Liver (tissue), 7 donors: ENCODE measurements at regions not wholly inside any gene's neighbourhood (a gene's known extent, or its start where the extent isn't known, plus 50 kb on each side); places are given as distances from the start of the nearest gene placed in this dataset.

Experiments used
- DNase-seq: peaks from one replicate; pipeline ENCODE4 v3.0.0-alpha.2; 2017; ENCODE audit warnings: low spot score
- H3K27ac ChIP-seq, 2 donors: one replicate each; pipeline ENCODE4 v1.7.0; 2013; ENCODE audit warnings: inconsistent platforms in 2 of 2, low read length in 2 of 2, control low read depth in 1 of 2, low read depth in 1 of 2, mild to moderate bottlenecking in 1 of 2
- H3K27me3 ChIP-seq, 4 donors: one replicate each; pipeline versions ENCODE4 v1.6.1 to v1.7.0; 2013; ENCODE audit warnings: low read length in 3 of 4, inconsistent platforms in 1 of 4, mild to moderate bottlenecking in 1 of 4, moderate library complexity in 1 of 4; ENCODE audit not compliant: control insufficient read depth in 4 of 4, insufficient read depth in 4 of 4
- H3K36me3 ChIP-seq, 4 donors: one replicate each; pipeline versions ENCODE4 v1.6.1 to v1.7.0; 2013; ENCODE audit warnings: low read length in 3 of 4, mild to moderate bottlenecking in 3 of 4, low read depth in 1 of 4, moderate library complexity in 1 of 4; ENCODE audit not compliant: control insufficient read depth in 4 of 4, insufficient read depth in 3 of 4
- H3K4me1 ChIP-seq, 4 donors: one replicate each; pipeline versions ENCODE4 v1.6.1 to v1.7.0; 2013; ENCODE audit warnings: low read length in 3 of 4, mild to moderate bottlenecking in 3 of 4, moderate library complexity in 1 of 4; ENCODE audit not compliant: control insufficient read depth in 4 of 4, insufficient read depth in 4 of 4
- H3K4me3 ChIP-seq, 3 donors: one replicate each; pipeline versions ENCODE4 v1.6.1 to v1.7.0; 2013; ENCODE audit warnings: low read length in 3 of 3, control low read depth in 1 of 3, low read depth in 1 of 3, mild to moderate bottlenecking in 1 of 3
- H3K9ac ChIP-seq, 2 donors: one replicate each; pipeline ENCODE4 v1.7.0; 2013; ENCODE audit warnings: low read length in 2 of 2, mild to moderate bottlenecking in 2 of 2, moderate library complexity in 2 of 2, control low read depth in 1 of 2, low read depth in 1 of 2
- H3K9me3 ChIP-seq, 4 donors: one replicate each; pipeline versions ENCODE4 v1.6.1 to v1.7.0; 2013; ENCODE audit warnings: low read length in 3 of 4; ENCODE audit not compliant: control insufficient read depth in 4 of 4
- EGR1 ChIP-seq, 2 donors: IDR thresholded peaks; 2 replicates each; pipeline ENCODE4 v1.6.1; 2016 to 2018; ENCODE audit warnings: antibody characterized with exemption in 2 of 2, low read depth in 2 of 2
- GABPA ChIP-seq, 2 donors: IDR thresholded peaks in 1 of 2; conservative IDR thresholded peaks in 1 of 2; 2 replicates each; pipeline ENCODE4 v1.6.1; 2016; ENCODE audit warnings: antibody characterized with exemption in 2 of 2, mild to moderate bottlenecking in 1 of 2, moderate library complexity in 1 of 2
- HNF4A ChIP-seq, 2 donors: conservative IDR thresholded peaks; 2 replicates each; pipeline ENCODE4 v1.6.1; 2016; ENCODE audit warnings: antibody characterized with exemption in 2 of 2, mild to moderate bottlenecking in 2 of 2
- HNF4G ChIP-seq: IDR thresholded peaks from 2 replicates; pipeline ENCODE4 v1.6.1; 2016; ENCODE audit warnings: antibody characterized with exemption
- NR2F2 ChIP-seq: IDR thresholded peaks from 2 replicates; pipeline ENCODE4 v1.6.1; 2016; ENCODE audit warnings: antibody characterized with exemption
- SP1 ChIP-seq: IDR thresholded peaks from 2 replicates; pipeline ENCODE4 v1.6.1; 2018; ENCODE audit warnings: antibody characterized with exemption, mild to moderate bottlenecking
- TAF1 ChIP-seq: conservative IDR thresholded peaks from 2 replicates; pipeline ENCODE4 v1.6.1; 2016; ENCODE audit warnings: antibody characterized with exemption, mild to moderate bottlenecking
- WGBS: extraction: QIAGEN DNeasy Blood & Tissue Kit; methylation state at CpG from one replicate; pipeline ENCODE4 v1.1.7; 2013; 5-methylcytosine and 5-hydroxymethylcytosine counted together
- TF ChIP-seq, protein P1 (sequence below): IDR thresholded peaks from 2 replicates; pipeline ENCODE4 v1.6.1; 2016; ENCODE audit warnings: antibody characterized with exemption
- TF ChIP-seq, protein P2 (sequence below): IDR thresholded peaks from 2 replicates; pipeline ENCODE4 v1.6.1; 2016; ENCODE audit warnings: antibody characterized with exemption
- TF ChIP-seq, protein P3 (sequence below): IDR thresholded peaks from 2 replicates; pipeline ENCODE4 v1.6.1; 2016; ENCODE audit warnings: antibody characterized with exemption
- TF ChIP-seq, protein P4 (sequence below): IDR thresholded peaks from 2 replicates; pipeline ENCODE4 v1.6.1; 2016; ENCODE audit warnings: antibody characterized with exemption, mild to moderate bottlenecking
- donor health status: healthy.
- donor health status: healthy.
- donor health status: healthy.
- donor health status: healthy.

DNA sequence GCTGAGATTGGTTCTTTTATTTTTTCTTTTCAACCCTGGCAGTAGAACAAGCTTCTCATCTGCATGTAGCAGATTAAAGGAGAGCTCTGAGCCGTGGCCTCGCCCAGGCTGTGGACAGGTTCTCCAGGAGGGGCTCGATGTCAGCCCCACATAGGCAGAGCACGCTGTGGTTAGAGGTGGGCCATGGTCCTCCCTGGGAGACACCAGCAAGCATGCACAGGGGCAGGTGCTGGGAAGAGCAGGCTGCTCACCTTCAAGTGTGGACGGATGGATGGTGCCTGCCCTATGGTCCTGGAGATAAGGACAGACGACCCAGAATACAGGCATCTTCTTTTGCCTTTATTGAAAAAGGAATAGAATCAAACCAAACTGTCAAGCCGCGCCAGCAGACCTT lies 634.8 kb downstream of the BRD1 start:
- H3K27me3 ChIP-seq = no peaks in the 10 kb centered on the region
- no peaks in the 10 kb centered on the region for H3K36me3 ChIP-seq
- TF ChIP-seq, protein P1, sequence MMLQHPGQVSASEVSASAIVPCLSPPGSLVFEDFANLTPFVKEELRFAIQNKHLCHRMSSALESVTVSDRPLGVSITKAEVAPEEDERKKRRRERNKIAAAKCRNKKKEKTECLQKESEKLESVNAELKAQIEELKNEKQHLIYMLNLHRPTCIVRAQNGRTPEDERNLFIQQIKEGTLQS = no peak
- TF ChIP-seq SP1 = no peak
- no peak for TF ChIP-seq TAF1
- no peak for TF ChIP-seq HNF4G
- no peak for TF ChIP-seq HNF4A (conservative IDR thresholded peaks at IDR 0.05)
- TF ChIP-seq, protein P2, sequence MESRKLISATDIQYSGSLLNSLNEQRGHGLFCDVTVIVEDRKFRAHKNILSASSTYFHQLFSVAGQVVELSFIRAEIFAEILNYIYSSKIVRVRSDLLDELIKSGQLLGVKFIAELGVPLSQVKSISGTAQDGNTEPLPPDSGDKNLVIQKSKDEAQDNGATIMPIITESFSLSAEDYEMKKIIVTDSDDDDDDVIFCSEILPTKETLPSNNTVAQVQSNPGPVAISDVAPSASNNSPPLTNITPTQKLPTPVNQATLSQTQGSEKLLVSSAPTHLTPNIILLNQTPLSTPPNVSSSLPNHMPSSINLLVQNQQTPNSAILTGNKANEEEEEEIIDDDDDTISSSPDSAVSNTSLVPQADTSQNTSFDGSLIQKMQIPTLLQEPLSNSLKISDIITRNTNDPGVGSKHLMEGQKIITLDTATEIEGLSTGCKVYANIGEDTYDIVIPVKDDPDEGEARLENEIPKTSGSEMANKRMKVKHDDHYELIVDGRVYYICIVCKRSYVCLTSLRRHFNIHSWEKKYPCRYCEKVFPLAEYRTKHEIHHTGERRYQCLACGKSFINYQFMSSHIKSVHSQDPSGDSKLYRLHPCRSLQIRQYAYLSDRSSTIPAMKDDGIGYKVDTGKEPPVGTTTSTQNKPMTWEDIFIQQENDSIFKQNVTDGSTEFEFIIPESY = no peak
- TF ChIP-seq EGR1 (IDR thresholded peaks at IDR 0.05; ENCODE audit: low read depth in 2 of 2) = no peak
- H3K27ac ChIP-seq = peak overlapping the region; percentile 55 to 57
- H3K4me1 ChIP-seq = peaks cover 2 to 21% (median 16%) of the 10 kb centered on the region in 4 donors
- 76% methylated on average over 8 of the region's 8 CpGs for WGBS
- no peak for DNase-seq
- no peaks in the 10 kb centered on the region for H3K9me3 ChIP-seq
- no peak overlapping the region for H3K9ac ChIP-seq
- H3K4me3 ChIP-seq = no peak overlapping the region

DNA sequence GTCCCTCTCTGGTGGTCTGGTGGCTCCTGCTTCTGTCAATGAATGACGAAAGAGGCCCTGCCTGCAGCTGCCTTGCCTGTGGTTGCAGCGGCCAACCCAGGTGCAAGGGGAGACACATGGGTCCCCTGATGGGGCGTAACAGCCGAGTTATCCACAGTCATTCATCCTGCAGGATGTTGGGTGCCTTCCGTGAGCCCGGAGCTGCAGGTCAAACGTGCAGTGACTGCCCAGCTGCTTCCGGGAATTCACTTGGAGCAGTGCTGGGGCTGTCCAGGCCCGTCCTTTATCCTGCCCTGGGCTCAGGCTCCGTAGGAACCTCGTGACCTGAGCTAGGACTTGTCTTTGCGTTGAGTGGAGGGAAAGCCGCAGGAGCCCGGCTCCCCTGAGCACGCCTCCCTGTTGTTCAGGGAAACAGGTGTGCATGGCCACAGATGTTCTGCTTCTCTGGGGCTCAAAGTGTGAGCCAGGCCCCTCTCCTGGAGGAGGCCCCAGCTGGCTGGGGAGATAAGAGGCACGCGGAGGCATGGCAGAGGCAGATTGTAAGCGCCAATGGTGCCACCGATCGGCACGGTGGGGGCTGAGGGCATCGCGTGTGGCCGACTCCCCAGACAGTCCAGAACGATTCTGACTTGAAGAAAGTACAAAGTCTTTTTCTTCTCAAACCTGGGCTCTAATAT lies 635.4 kb downstream of the BRD1 start:
- DNase-seq = no peak
- Histone ChIP-seq H3K9ac (no peak overlapping the region), H3K36me3 (no peaks in the 10 kb centered on the region), H3K27ac (no peak overlapping the region), H3K9me3 (no peaks in the 10 kb centered on the region), H3K27me3 (no peaks in the 10 kb centered on the region), H3K4me3 (no peak overlapping the region), H3K4me1 (peaks cover 2 to 18% (median 16%) of the 10 kb centered on the region in 4 donors)
- 82% methylated on average over 25 of the region's 25 CpGs for WGBS
- TF ChIP-seq EGR1 (IDR thresholded peaks at IDR 0.05; ENCODE audit: low read depth in 2 of 2) (no peak), NR2F2 (peak; percentile 63), HNF4A (conservative IDR thresholded peaks at IDR 0.05) (no peak)

DNA sequence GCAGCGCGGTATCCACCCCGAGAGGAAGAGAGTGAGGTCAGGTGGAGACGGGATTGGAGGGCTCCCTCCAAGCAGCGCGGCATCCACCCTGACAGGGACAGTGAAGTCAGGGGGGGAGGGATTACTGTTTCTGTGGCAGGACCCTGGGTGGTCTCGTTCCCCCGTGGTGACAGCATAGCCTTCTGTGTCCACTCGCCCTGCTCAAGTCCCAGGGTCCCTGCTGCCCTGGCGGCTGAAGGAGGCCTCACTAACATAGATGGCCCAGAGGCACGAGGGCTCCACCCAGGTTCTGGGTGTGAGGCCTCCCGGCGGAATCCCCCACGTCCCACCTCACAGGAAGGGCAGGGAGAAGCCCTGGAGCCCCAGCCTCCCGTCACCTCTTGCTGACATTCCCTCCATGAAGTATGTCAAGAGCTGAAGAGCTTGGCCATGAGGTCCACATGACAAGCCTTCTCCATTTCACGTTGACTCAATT lies 636.1 kb downstream of the BRD1 start:
- WGBS = 90% methylated on average over 16 of the region's 16 CpGs
- no peak for DNase-seq
- TF ChIP-seq, protein P3, sequence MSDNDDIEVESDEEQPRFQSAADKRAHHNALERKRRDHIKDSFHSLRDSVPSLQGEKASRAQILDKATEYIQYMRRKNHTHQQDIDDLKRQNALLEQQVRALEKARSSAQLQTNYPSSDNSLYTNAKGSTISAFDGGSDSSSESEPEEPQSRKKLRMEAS = no peak
- TF ChIP-seq GABPA (IDR thresholded peaks at IDR 0.05 in 1 of 2, conservative IDR thresholded peaks at IDR 0.05 in 1 of 2) (no peak), TAF1 (no peak)
- TF ChIP-seq, protein P4, sequence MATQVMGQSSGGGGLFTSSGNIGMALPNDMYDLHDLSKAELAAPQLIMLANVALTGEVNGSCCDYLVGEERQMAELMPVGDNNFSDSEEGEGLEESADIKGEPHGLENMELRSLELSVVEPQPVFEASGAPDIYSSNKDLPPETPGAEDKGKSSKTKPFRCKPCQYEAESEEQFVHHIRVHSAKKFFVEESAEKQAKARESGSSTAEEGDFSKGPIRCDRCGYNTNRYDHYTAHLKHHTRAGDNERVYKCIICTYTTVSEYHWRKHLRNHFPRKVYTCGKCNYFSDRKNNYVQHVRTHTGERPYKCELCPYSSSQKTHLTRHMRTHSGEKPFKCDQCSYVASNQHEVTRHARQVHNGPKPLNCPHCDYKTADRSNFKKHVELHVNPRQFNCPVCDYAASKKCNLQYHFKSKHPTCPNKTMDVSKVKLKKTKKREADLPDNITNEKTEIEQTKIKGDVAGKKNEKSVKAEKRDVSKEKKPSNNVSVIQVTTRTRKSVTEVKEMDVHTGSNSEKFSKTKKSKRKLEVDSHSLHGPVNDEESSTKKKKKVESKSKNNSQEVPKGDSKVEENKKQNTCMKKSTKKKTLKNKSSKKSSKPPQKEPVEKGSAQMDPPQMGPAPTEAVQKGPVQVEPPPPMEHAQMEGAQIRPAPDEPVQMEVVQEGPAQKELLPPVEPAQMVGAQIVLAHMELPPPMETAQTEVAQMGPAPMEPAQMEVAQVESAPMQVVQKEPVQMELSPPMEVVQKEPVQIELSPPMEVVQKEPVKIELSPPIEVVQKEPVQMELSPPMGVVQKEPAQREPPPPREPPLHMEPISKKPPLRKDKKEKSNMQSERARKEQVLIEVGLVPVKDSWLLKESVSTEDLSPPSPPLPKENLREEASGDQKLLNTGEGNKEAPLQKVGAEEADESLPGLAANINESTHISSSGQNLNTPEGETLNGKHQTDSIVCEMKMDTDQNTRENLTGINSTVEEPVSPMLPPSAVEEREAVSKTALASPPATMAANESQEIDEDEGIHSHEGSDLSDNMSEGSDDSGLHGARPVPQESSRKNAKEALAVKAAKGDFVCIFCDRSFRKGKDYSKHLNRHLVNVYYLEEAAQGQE = no peak
- TF ChIP-seq, protein P1 = no peak

More for the DNA sequence above, 636.1 kb downstream of the BRD1 start:
- Histone ChIP-seq H3K36me3 (no peaks in the 10 kb centered on the region), H3K27ac (no peak overlapping the region), H3K4me1 (peaks cover 2 to 18% (median 16%) of the 10 kb centered on the region in 4 donors), H3K9me3 (no peaks in the 10 kb centered on the region), H3K9ac (no peak overlapping the region), H3K4me3 (no peak overlapping the region), H3K27me3 (no peaks in the 10 kb centered on the region)
